GM18873 (cell line): ENCODE measurements at regions not wholly inside any gene's neighbourhood (a gene's known extent, or its start where the extent isn't known, plus 50 kb on each side); places are given as distances from the start of the nearest gene placed in this dataset.

Source experiments
- ATAC-seq: cut with Tn5 transposase; IDR thresholded peaks from one replicate; pipeline ENCODE4 v1.9.1; 2021; ENCODE audit warnings: mild to moderate bottlenecking, moderate library complexity, moderate number of reproducible peaks; ENCODE audit not compliant: unreplicated experiment, low FRiP score

DNA sequence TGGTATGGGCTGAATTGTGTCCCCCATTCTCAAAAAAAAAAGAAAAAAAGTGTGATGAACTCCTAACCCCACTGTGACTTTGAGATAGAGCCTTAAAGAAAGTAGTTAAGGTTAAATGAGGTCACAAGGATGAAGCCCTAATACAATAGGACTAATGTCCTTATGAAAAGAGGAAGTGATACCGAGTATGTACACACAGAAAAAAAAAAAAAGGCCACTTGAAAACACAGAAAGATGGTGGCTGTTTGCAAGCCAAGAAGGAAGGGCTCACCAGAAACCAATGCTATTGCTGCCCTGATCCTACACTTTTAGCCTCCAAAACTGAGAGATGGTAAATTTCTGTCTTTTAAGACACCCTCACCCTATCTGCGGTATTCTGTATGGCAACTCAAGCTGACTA is 955.6 kb downstream of the PCDH17 start:
- peak; percentile 87 for ATAC-seq

DNA sequence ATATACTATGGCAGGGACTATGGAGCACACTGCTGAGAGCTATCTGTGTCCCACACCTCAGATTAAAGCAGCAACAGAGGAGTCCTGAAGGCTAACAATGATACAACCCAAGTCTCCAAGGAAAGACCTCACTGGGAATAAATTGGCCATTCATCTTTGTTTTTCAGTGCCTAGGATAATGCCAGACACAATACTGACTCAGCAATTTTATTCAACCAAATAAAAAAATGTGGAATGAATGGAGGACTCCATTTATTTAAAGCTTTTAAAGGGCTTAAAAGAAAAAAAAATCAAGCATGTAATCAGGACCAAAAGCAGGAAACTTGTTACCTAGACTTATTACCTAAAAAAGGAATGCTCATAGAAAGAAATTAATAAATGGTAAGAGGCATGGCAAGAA is 960.5 kb downstream of the PCDH17 start:
- no peak for ATAC-seq

GRCh38 chr13:58592786-58593185 is 961.2 kb downstream of the PCDH17 start:
- ATAC-seq: no peak

- no peak for ATAC-seq
Observed at GRCh38 chr13:58594747-58595600, 963.4 kb downstream of the PCDH17 start.

- no peak for ATAC-seq
Observed at GRCh38 chr13:58597552-58597951, 966.0 kb downstream of the PCDH17 start.

DNA sequence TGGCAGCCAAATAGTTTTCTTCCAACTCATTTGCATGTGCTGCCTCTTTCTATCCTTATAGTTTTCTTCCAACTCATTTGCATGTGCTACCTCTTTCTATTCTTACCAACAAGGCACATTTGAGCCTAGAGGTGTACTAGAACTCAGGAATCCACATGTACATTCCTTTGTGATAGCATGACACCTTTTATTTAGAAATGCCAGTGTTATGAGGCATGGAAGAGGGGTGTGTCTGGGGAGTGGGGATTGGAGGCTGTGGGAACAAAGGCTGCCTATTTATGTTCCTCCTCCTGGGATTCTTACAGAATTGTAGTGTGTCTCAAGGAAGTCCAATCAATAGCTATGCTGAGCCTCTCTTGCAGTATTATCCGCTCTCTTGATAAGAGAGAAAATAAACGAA is 966.7 kb downstream of the PCDH17 start:
- no peak for ATAC-seq

- no peak for ATAC-seq
Observed at GRCh38 chr13:58611117-58611516, 979.6 kb downstream of the PCDH17 start.

DNA sequence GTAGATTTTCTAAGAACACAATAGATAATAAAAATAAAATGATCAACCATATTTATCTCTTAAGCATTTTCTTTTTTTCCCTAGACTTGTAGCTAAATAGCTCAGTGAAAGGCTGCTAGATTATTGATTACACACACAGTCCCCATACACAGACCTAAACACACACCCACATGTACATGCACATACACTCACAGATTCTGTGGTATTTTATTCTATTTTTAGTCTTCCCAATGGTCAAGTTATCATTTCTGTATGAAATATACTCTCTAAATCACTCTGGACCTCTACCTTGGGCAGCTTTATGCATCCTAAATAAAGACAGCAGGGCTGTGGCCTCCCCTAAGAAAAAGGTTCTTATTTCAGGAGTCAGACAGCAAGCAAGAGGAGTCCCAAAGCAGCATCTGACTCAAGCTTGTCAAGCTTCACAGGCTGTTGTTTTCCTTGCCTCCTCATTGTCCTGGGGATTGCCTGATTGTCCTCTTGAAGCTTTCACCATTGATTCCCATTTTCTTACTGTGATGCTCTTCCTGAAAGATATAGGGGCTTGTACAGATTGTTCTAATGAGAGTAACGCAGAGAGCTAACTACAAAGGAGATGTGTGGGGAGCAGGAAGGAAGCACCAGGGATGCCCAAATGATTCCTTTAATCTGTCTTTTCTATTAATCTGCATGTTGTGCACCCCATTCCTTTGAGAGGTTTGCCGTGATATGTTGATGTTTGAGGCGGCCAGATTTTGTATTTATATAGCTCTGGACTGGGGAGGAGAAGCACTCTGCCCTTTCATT is 986.5 kb downstream of the PCDH17 start:
- ATAC-seq: no peak

DNA sequence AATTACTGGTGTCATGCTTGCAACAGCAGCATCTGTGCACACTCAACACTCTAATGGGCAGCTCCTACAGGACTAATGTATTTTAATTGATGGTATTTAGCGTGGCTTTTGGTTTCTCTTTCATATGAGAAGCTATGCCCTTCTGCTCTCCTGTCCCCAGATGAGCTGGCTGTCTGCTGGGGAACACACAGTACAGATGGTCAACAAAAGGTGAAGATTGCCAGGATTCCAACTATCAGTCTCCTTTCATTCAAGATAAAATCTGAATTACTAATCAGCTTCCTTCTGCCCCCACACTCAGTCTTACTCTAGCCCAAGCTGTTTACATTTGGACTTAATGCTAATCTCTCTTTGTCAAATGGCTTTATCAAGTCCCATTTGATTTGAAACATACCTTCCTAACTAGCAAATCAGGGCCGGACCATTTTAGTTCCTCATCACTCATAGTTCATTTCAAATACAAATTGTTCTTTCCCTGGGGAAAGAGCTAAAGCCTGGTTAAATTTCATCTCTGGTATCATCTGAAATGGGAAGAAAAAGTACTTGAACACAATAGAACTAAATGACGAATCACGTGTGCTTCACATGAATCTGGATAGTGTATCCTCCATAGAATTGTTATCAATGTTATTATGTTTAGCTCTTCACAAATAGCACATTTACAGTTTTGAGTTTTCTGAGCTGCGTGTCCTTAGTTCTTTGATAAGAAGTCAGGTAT is 988.0 kb downstream of the PCDH17 start:
- no peak for ATAC-seq

- no peak for ATAC-seq
Observed at GRCh38 chr13:58620176-58620575, 988.6 kb downstream of the PCDH17 start.

- no peak for ATAC-seq
Observed at GRCh38 chr13:58625703-58626389, 994.3 kb downstream of the PCDH17 start.

DNA sequence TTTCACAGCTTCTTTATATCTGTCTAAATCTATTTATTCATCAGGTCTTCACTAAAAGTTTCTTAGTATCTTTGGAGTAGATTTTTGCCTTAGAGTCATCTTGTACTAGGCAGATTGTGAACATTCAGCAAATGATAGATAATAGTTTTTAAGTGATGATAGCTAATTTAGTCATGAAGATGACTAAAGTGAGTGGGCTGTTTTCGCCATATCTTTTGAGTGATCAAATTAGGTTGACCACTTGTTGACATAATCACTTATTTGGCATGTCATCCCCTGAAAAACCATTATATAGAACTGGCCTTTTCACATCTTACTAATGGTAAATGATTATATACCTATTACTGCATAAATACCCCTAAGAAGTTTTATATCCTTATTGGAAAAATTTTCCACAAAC is 999.2 kb downstream of the PCDH17 start:
- ATAC-seq: no peak

DNA sequence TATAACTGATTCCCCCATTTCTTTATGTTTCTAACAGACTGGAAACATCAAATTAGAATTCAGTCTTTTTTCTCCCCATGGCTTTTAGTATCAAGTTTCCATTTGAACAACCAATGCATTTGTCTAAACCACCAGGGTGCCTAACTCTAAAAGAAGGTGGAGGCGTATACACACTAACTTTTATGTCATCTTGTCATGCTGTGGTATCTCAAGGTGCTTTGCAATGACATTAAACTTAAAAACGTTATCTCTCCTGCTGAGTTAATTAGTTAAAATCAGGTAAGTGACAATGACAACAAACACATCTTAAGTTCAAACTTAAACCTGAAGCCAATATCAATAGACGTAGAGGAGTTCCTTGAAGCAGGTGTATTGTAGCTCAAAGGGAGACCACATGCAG is 1001.7 kb downstream of the PCDH17 start:
- ATAC-seq: no peak

DNA sequence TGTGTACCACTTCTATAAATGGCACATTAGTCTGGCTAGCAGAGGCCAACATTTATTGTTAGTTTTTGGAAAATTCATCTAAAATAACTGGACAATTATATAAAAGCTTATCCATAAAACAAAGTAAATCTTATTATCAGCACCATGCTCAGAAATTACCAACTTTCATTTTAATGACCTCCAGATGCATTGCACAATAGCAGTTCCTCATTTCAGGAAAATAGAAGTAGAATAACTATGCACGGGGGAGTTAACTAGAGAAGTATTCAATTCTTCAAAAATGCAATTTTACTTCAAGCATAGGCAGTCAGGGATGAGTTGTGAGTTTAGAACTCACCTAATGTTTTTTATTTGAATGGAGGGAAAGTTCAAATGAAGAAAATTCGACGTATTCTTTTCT is 1023.5 kb downstream of the PCDH17 start:
- ATAC-seq: no peak

GRCh38 chr13:58660826-58661225 is 1029.3 kb downstream of the PCDH17 start:
- no peak for ATAC-seq

GRCh38 chr13:58666331-58666730 is 1034.8 kb downstream of the PCDH17 start:
- no peak for ATAC-seq

DNA sequence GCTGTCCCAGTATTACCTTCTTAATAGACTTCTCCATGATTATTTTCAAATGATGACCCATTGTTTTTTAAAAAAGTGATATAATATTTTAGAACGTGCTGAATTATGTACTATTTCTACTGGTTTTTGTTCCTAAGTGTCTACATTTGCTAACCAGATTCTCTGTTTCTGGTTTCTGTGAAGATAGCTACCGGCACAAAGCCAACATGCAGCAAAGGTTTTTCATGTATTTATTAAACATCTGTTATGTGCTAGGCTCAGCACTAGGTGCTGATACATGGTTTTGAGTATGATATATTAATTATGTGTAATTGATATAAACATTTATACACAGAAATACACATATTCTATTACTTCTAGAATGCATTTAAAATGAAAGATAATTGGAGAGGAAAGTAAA is 1035.6 kb downstream of the PCDH17 start:
- no peak for ATAC-seq

DNA sequence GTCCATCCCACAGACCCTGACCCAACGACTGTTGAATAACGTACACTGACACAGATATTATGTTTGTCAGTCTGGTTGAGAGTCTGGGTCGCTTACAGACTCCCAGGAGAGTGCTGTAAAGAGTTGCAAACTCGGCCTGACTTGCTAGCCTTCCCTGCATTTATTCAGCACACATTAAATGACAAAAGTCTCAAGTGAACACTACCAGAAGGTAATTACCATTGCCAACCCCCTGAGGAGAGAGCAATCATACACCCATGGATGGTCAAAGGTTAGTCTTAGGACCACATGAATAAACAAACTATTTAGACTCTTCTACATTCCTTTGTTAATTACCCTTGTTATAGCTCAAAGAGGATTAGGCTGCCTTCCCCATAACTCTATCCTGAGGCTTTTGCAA is 1048.6 kb downstream of the PCDH17 start:
- no peak for ATAC-seq

DNA sequence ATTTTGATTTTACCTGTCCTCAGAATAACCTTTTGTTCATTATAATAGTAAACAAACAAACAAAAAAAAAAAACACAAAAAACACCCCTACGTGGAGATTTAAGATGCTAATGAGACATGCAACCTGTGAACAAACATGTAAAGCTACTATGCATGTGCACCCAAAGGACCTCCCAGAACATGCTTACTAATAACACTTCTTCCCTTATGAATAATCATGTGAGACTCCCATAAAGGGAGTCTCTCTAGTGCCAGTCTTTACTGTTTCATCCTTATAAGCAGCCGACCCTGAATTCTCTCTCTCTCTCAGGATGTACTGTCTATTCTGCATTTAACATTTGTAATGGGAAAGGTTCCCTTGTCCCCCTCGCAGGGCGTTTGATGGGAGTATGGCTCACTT is 1051.1 kb downstream of the PCDH17 start:
- no peak for ATAC-seq

DNA sequence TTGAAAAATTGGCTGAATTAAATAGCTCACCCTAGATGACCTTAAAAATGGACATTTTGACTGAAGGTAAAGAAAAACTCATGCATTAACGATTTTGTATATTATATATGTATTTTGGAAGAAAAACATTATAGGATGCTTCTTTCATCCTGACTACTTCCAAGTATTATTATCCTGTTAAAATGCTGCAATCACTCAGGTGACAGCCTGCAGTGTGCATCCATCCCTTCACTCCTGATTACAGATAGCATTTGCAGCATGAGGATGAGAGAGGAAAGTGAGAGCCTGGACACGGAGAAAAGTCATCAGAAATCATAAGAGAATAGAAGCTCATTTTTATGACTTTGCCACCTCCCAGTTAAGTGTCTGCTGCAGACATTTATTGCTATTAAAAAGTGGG is 1055.6 kb downstream of the PCDH17 start:
- ATAC-seq: no peak

- no peak for ATAC-seq
Observed at GRCh38 chr13:58698531-58698930, 1067.0 kb downstream of the PCDH17 start.
